NCI-H446 treated with DMSO at 0.1 percent for 48 hours (cell line): ENCODE measurements at regions not wholly inside any gene's neighbourhood (a gene's known extent, or its start where the extent isn't known, plus 50 kb on each side); places are given as distances from the start of the nearest gene placed in this dataset.
"Not testable (repeated sequence)": the region's sequence is repeated elsewhere in the genome, so short reads cannot be mapped to it uniquely, and the experiment has no call there.

Experiments
- DNase-seq: peaks from one replicate; lab custom pipeline; 2025; lab: John Stamatoyannopoulos, UW

DNA sequence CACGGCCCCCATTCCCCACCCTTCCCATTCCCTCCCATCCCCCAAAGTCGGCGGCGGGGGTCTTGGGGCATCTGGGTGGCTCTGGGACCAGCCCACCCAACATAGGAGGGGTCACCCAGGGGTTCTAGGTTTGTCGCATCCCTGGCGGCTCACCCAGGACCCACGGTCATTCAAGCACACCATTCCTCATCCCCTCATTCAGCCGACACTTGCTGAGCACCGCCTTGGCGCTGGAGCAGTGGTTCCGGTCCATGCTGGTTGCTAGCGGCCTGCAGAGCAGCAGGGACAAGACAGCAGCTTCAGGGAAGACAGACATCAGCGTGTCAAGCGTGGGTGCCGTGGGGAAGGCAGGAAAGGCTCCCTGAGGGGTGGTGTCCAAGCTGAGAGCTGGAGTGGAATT, 50.5 kb upstream of the OTOS start:
- DNase-seq: no peak

DNA sequence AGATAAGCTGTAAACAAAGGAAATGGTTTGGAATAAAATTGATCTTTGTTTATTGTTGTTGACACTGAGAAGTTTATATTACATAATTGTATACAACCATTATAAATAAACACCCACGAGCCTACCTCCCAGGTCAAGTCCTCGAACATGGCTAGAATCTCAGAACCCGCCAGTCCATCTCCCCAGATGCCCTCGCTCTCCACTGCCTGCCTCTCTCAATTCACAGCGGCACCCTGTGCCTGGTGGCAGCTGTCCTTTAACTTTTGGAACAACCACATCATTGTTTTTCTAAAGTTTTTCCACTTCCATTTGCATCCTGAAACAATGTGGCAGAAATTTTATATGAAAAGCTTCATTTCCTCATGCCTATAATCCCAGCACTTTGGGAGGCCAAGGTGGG, 52.2 kb upstream of the OTOS start:
- no peak for DNase-seq

DNA sequence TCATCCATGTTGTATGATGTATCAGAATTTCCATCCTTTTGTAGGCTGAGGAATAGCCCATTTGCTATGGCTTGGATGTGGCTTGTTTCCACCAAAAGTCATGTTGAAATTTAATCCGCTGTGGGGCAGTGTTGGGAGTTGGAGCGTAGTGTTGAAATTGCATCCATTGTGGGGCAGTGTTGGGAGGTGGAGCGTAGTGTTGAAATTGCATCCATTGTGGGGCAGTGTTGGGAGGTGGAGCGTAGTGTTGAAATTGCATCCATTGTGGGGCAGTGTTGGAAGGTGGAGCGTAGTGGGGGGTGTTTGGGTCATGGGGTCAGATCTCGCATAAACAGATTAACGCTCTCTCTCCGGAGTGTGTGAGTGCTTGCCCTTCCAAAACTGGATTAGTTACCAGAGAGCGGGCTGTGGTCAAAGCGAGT, 53.9 kb upstream of the OTOS start:
- DNase-seq: not testable (repeated sequence)

DNA sequence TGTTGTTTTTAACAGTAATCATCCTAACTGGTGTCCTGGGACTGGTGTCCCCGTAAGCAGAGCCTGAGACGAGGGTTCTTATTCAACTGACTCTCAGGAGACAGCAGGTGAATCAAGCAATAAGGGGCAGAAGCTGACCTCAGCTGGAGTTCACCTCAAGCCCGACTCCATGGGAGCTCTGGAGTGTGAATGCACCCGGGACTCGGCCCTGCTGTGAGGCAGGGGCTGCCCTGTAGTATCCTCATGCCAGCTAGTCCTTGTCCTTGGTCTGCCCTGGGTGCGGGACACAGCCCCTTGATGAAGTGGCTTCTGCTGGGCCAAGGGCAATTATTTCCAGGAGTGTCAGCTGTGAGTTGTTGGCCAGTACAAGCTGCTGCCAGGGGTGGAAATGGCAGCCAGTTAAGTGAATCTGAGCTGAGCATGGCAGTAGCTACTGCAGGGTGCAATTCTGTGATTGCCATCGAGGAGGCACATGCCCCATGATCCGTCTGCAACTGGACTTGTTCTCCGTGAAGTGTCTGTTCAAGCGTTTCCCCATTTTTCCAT, 54.9 kb upstream of the OTOS start:
- DNase-seq: no peak

DNA sequence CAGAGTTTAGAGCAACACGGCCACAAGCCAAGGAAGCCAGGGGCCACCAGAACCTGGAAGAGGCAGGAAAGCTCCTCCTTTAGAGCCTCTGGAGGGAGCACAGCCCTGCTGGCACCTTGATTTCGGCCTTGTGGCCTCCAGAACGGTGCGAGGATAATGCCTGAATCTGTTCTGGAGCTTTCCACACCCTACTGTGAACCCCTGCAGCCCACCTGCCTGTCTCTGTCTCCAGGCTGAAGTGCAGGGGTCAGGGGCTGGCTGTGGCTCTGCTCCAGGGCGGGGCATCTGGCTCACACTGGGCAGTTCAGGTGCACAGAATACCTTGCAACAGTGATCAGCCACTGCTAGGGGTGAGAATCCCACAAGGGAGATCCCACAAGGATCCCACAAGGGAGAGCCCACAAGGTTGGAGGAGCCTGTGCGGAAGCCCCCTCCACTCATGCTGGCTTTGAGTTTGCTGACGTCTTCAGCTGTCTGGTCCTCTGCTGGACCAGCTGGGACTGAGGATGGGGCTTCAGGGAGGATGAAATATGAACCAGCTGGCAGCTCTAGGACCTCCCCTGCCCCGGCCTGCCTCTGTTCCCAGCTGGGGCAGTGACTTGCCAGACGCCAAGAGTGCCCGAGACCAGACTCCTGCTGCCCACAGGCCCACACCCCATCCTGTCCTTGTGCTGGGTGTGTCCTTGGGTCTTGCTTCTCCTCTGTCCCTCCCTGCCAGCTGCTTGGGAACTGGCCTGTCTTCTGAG, 56.4 kb upstream of the OTOS start:
- DNase-seq: no peak

DNA sequence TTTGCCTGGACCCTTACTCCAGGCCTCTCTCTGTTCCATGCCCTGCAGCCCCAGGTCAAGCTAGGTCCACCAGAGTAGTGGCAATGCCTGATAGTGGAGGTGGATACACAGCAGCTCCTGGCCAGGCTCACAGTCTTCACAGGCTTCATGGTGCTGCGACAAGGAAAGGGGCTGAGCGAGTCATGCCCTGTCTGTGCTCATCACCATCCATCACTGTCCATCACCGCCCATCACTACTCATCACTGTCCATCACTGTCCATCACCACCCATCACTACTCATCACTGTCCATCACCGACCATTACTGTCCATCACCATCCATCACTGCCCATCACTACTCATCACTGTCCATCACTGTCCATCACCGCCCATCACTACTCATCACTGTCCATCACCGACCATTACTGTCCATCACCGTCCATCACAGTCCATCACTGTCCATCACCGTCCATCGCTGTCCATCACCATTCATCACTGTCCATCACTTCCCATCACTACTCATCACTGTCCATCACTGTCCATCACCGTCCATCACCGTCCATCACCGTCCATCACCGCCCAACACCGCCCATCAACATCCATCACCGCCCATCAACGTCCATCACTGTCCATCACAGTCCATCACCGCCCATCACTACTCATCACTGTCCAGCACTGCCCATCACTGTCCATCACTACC, 57.1 kb upstream of the OTOS start:
- no peak for DNase-seq

DNA sequence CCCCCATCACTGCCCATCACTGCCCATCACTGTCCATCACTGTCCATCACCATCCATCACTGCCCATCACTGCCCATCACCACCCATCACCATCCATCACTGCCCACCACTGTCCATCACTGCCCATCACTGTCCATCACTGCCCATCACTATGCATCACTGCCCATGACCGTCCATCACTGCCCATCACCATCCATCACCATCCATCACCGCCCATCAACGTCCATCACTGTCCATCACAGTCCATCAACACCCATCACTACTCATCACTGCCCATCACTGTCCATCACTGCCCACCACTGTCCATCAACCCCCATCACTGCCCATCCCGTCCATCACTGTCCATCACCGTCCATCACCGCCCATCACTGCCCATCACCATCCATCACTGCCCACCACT, 57.8 kb upstream of the OTOS start:
- no peak for DNase-seq

DNA sequence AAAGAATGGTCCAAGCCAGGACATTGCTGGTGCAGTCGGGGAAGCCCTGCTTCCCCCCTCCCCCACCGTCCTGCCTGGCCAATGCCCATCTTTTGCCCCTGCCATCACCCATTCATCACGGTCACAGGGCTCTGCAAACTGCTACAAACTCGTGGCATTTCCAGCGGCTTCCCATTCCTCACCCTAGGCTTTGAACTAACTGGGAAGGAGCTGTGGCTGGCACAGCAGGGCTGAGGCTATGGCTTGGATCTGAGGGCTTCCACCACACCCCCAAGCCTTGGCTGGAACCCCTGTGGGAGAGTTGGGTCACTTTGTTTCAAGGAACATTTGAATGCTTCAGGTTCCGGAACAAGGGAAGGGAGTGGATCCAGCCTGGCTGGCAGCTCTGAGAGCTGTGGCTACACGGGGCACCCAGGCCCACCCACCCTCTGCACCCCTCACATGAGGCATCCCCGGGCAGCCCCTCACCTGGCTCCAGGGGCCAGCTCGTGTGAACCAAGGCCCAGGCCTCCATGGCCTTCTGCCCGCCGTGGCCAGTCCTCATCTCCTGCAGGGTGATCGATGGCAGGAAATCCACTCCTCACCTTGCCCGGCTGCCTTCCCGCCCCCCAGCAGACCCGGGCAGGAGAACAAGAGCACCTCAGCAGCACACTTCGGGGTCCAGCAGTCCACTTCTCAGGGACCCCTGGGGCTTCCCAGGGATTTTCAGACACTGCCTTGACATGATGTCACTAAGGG, 58.8 kb upstream of the OTOS start:
- DNase-seq: no peak

DNA sequence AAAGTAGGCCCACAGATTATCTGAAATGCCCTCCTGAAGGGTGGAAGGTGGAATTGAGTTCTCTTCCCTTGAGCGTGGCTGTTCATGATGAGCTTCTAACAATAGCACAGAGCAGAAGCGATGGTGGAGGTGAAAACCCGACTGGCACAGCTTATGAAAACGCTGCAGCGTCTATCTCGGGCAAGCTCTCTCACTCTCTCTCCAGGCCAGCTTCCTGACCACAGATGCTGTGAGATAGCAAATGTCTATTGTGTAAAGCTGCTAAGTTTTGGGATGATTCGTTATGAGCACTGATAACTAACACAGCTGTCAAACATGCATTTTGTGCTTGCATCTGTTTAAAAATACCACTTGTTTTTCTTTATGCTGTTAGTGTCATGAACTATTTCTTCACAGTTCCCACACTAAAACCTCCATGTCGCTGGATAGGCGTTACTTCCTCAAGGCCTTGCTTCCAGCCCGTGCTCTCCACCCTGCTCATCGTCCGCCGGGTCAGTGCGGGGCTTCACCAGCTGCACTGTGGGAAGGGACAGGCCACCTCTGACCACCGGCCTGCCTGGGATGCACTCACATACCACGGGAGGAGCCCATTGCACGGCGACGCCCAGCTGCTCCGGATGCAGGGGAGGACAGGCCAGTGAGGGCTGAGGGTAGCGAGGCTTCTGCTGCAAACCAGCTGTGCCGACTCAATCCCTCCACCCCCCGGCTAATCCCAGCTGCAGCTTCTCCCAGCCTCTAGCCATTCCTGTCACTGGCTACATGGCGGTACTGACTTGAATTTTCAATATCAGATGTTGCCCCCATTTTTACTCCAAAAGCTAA, 60.0 kb upstream of the OTOS start:
- no peak for DNase-seq

DNA sequence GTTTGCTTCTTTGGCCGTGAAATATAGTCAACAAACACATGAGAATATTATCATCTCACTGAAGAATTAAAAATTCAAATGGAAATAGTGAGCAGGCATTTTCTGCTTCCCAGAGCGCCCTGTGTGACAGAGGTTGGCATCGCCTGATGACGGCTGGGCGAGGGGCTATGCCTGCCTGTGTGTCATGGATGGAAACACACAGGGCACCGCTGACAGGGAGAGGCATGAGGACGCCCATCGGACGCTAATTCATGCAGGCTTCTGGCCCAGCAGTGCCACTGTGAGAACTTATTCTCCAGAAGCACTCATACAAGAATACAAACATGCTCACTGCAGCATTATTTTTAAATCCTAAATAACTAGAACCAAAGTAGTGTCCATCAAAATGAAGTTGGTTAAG, 61.4 kb upstream of the OTOS start:
- DNase-seq: no peak

DNA sequence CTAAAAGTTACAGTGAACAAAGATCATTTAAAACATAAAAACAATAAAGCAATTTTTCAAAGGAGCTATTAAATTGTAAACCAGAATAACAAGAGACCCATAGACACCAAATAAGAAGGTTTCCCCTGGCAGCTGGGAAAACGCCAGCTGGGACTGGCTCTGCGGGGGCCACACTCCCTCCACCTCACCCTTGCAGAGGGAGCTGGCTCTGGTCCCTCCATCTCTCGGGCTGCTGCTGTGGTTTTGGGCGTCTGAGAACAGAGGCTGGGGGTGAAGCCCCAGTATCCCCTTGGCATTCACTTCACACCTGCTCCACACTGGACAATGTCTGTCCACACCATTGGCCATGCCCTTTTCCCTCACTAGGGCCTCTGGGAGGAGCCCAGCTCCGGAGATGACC, 62.1 kb upstream of the OTOS start:
- DNase-seq: no peak

DNA sequence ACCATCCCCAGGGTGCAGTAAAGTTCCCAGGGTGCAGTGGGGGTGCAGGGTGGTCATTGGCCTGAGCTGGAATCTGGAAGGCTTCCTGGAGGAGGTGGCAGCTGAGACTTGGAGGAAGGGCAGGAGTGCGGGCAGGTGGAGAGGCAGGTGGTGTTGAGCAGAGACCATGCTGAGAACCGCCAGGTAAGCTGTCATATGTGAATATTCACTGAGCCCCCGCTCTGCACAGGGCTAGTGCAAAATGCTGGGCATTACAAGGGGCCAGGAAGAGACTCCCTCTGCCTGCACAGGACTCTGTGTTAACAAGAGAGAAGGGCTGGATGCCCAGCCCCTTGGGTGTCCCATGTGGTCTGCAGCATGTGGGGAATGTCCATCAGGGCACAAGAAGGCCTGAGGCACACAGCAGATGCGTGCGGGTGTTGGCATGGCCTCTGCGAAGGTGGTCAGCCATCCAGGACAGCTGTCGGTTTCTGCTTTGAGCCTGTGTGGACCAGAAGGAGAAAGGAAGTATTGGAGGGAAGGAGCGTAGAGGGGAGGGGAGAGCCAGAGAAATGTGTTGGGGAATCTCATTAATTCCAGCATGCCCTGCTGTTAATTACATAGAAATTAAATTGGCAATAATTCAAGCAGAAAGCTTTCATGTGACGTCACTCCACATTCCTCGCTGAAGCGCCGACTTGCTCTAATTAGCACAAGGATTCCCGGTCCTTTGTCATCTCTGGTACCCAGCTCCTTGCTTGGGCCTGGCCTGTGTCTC, 62.8 kb upstream of the OTOS start:
- no peak for DNase-seq

DNA sequence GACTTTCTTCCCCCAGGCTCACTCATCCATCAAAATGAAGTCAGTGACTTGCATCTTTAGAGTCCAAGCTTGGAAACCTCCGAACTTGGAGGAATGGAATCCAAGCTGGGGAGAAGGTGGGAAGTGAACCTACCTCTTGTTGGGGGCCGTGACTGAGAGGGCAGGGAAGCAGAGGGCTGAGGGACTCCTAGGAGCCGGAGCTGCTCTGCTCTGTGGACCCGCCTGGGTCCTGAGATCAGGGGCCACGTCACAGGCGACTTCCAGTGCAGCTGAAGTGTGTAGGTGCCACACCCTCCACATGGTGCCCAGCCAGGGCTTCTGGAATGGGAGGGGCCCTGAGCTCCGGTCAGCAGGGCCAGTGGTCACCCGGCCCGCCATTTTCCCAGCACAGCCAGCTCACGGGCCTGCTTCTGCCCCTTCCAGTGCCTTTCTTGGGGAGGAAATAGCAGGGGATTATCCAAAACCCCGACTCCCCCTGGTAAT, 63.4 kb upstream of the OTOS start:
- DNase-seq: no peak

DNA sequence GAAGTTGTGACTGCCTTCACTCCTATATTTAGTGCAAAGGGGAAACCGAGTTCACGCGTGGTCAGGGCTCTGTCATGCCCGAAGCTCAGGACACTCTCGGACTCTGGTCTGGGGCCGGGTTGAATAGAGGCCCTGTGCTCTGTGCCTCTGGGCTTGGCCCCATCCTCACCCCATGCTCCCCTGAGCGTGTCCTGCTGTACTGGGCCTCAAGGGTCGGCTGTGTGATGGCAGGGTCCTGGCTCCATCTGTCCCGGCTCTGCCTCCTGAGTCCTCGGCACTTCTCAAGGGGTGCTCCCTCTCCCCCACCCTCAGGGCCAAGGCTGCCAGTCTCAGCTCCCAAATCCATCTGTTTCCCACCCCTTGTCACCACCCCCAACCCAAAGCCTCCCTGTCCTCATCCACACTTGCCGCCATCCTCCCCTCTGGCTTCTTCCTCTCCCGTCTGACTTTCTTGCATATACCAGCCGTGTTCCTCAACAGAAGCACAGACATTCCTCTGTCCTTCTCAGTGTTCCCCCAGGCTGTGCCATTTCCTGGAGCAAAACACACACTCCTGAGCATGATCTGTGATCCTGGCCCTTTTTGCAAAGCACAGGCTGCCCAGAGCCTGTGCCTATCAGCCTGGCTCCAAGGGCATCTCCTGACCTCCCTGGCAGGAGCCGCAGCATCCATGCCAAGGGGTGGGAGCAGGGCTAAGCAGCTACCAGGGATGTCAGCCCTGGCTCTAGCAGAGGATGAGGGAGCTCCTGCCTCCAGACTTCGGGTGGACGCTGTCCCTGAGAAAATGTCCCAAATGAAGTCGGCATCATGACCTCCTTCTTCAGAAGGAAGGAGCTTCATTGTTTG, 64.2 kb upstream of the OTOS start:
- no peak for DNase-seq

DNA sequence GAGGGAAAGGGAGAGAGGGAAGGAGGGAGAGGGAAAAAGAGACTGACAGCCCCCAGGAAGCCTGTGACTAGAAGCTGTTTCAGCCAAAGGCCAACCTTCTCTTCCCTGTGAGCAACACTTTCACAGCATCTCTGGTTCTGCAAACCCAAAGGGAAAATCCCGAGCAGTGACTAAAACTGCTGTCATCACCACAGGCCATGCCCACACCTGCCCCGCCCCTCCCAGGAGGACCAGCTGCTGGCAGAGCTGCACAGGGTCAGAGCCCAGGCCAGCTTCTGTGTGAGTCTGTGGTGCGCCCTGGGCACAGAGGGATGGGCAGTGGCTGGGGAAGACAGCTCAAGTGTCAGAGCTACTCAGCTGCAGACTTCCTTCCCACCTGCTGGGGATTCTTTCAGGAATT, 64.9 kb upstream of the OTOS start:
- no peak for DNase-seq

DNA sequence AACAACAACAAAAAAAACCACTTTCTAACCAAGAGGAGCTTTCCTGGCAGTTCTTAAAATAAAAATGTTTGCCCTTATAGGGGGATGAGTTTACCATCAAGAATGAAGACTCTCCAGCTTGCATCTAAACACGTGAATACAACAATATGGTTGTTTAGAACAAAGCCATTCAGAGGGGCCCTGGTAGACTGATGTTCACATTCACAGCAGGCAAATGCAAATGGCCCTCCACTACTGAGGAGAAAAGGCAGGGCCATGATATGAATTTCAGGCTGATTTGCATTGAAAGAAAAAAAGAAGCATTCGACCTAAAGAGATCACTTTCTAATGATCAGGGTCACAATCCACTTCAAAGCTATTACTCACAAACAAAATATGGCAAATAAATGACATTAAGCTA, 65.3 kb upstream of the OTOS start:
- DNase-seq: no peak

DNA sequence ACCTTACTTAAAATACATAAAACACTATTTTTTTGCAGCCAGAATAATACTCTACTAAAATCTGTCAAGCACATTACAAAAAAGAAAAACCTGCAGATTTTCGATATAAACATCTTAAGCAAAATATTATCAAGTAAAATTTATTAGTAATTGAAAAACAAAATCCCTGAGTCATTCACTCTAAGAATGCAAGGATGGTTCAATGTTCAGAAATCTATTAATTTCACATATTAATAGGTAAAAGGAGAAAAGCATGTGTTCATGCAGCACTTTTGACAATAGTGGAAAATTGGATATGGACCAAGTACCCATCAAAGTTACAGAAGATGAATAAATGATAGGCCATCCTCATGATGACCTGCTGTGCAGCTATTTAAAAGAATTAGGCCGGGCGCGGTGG, 66.2 kb upstream of the OTOS start:
- no peak for DNase-seq

DNA sequence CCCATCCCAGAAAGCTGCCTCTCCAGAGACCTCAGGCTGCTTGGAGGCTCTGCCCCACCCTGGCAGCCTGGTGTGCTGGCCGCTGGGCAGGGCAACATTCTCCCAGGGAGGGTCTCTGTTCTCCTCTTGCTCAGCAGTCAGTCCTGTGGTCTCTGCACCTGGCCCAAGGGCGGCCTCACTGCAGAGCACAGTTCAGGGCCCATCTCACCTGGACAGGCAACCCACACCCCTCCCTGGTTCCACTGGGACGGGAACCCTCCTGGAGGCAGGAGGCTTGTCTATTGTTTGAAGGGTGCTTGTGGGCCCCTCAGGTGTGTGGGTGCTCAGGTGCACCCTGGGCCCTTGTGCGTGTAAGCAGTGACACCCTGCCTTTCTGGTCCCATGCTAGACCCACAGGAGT, 67.2 kb upstream of the OTOS start:
- DNase-seq: no peak

DNA sequence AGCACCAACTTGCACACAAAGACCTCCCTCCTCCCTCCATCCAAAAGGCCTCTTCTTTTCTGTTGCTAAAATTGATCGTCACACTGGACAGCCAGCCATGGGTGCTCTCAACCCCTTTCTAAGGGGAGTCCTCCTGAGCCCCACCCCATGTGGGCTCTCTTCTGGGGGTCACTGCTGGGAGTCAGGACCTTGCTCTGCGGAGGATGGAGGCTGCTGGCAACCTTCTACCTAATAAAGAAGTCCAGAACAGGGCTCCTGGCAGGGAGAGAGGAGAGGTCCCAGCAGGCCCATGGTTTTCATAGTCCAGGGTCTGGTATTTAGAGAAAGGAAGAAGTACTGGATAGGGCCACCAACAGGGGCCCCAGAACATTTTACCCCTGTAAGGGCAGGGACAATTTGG, 67.6 kb upstream of the OTOS start:
- DNase-seq: no peak

DNA sequence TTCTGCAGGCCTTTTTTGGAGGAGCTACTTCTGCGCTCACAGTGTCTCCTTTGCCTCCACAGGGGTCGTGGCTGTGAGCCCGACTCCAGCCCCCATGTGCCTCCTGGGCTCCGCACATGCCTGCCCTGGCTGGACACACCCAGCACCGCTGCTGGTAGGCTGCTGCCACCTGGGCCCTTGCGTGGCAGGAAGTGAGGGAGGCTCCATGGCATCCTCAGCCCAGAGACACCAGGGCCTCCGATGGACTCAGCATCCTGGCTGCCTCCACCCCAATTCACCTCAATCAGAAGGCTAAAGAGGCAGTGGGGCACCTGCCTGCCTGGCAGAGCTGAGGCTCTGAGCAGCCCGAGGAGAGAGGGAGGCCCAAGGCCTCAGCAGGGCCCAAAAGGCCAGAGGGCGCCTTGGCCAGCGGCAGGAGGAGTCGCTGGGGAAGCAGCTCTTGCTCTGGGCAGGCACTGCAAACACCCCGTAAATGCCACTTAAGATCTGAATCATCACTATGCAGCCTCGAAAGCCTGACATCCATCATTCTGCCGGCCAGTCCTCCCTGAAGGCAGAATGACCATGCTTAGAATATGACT, 68.3 kb upstream of the OTOS start:
- DNase-seq: no peak
